MM.1S (cell line): ENCODE measurements at regions not wholly inside any gene's neighbourhood (a gene's known extent, or its start where the extent isn't known, plus 50 kb on each side); places are given as distances from the start of the nearest gene placed in this dataset.

Experiments used
- DNase-seq: peaks from one replicate; pipeline ENCODE4 v3.0.0-alpha.2; 2015
- H2AFZ ChIP-seq: fragments of 300-600 bp; sonication (generic); 2 replicates; pipeline ENCODE4 v1.6.0; 2016; ENCODE audit warnings: antibody characterized with exemption, low read length
- H3F3A ChIP-seq: fragments of 300-600 bp; sonication (generic); 2 replicates; pipeline ENCODE4 v1.6.1; 2016; ENCODE audit warnings: mild to moderate bottlenecking, antibody characterized with exemption, low read length, moderate library complexity, mixed read lengths; ENCODE audit not compliant: insufficient read depth
- H3K27ac ChIP-seq: fragments of 300-600 bp; sonication (generic); 2 replicates; pipeline ENCODE4 v1.5.1; 2016; ENCODE audit warnings: mild to moderate bottlenecking, low read length
- H3K27me3 ChIP-seq: fragments of 300-600 bp; sonication (generic); replicated peaks from 2 replicates; pipeline ENCODE4 v1.6.0; 2016; ENCODE audit warnings: low read length; ENCODE audit not compliant: insufficient read depth
- H3K36me3 ChIP-seq: fragments of 300-600 bp; sonication (generic); replicated peaks from 2 replicates; pipeline ENCODE4 v1.6.1; 2016; ENCODE audit warnings: mild to moderate bottlenecking, low read length, mixed read lengths; ENCODE audit not compliant: insufficient read depth
- H3K4me1 ChIP-seq: fragments of 300-600 bp; sonication (generic); 2 replicates; pipeline ENCODE4 v1.6.1; 2016; ENCODE audit warnings: low read length, mixed read lengths
- H3K4me2 ChIP-seq: fragments of 300-600 bp; sonication (generic); 2 replicates; pipeline ENCODE4 v1.6.0; 2016; ENCODE audit warnings: low read depth, low read length
- H3K4me3 ChIP-seq: fragments of 300-600 bp; sonication (generic); 2 replicates; pipeline ENCODE4 v1.5.1; 2016; ENCODE audit warnings: low read length, mixed read lengths
- H3K79me2 ChIP-seq: fragments of 300-600 bp; sonication (generic); 2 replicates; pipeline ENCODE4 v1.6.1; 2016; ENCODE audit warnings: mixed run types, low read length, mixed read lengths
- H3K9ac ChIP-seq: fragments of 300-600 bp; sonication (generic); 2 replicates; pipeline ENCODE4 v1.6.1; 2016; ENCODE audit warnings: low read length, mixed read lengths
- H3K9me2 ChIP-seq: fragments of 300-600 bp; sonication (generic); replicated peaks from 2 replicates; pipeline ENCODE4 v1.6.1; 2016; ENCODE audit warnings: mild to moderate bottlenecking, low read length, mixed read lengths; ENCODE audit not compliant: insufficient read depth
- H3K9me3 ChIP-seq: fragments of 300-600 bp; sonication (generic); replicated peaks from 2 replicates; pipeline ENCODE4 v1.6.1; 2016; ENCODE audit warnings: mild to moderate bottlenecking, low read length, mixed read lengths; ENCODE audit not compliant: insufficient read depth
- H4K20me1 ChIP-seq: fragments of 300-600 bp; sonication (generic); 2 replicates; pipeline ENCODE4 v1.6.1; 2016; ENCODE audit warnings: mild to moderate bottlenecking, low read length, moderate library complexity, mixed read lengths; ENCODE audit not compliant: insufficient read depth
- CTCF ChIP-seq: fragments of 300-600 bp; sonication (generic); IDR thresholded peaks from 2 replicates; pipeline ENCODE4 v1.5.1; 2016; ENCODE audit warnings: antibody characterized with exemption, low read length, mixed read lengths
- EZH2 ChIP-seq: fragments of 300-600 bp; sonication (generic); optimal IDR thresholded peaks from 2 replicates; pipeline ENCODE3; 2017; ENCODE audit warnings: low read depth, mild to moderate bottlenecking, antibody characterized with exemption, low read length, mixed read lengths
- EZH2phosphoT487 ChIP-seq: fragments of 300-600 bp; sonication (generic); IDR thresholded peaks from 2 replicates; pipeline ENCODE4 v1.6.1; 2018; ENCODE audit warnings: antibody characterized with exemption, low read length

- TF ChIP-seq EZH2phosphoT487 (no peak), CTCF (no peak), EZH2 (no peak)
- no peak overlapping the region for H3K27ac ChIP-seq
- H2AFZ ChIP-seq, result no peak overlapping the region
- H3K9ac ChIP-seq, result no peak overlapping the region
- H4K20me1 ChIP-seq, result no peaks in the 10 kb centered on the region
- no peaks in the 10 kb centered on the region for H3F3A ChIP-seq
- no peak overlapping the region for H3K4me2 ChIP-seq
- no peaks in the 10 kb centered on the region for H3K9me2 ChIP-seq
- H3K4me3 ChIP-seq, result no peak overlapping the region
- no peak for DNase-seq
- H3K79me2 ChIP-seq, result no peaks in the 10 kb centered on the region
- no peaks in the 10 kb centered on the region for H3K27me3 ChIP-seq
- H3K36me3 ChIP-seq, result no peaks in the 10 kb centered on the region
- no peaks in the 10 kb centered on the region for H3K9me3 ChIP-seq
- no peaks in the 10 kb centered on the region for H3K4me1 ChIP-seq
Observed at GRCh38 chr12:77768558-77768957, 62.1 kb upstream of the NAV3 start.

GRCh38 chr12:77767756-77768343 lies 62.8 kb upstream of the NAV3 start:
- Histone ChIP-seq H3K4me2 (no peak overlapping the region), H3K9me2 (no peaks in the 10 kb centered on the region), H3K4me1 (no peaks in the 10 kb centered on the region), H3K79me2 (no peaks in the 10 kb centered on the region), H4K20me1 (no peaks in the 10 kb centered on the region), H3K9me3 (no peaks in the 10 kb centered on the region), H3K27ac (no peak overlapping the region), H3F3A (no peaks in the 10 kb centered on the region), H3K27me3 (no peaks in the 10 kb centered on the region), H3K4me3 (no peak overlapping the region), H2AFZ (no peak overlapping the region), H3K36me3 (no peaks in the 10 kb centered on the region), H3K9ac (no peak overlapping the region)
- DNase-seq, result no peak
- no peak for TF ChIP-seq EZH2
- no peak for TF ChIP-seq EZH2phosphoT487
- TF ChIP-seq CTCF, result no peak

- Histone ChIP-seq H3K9ac (no peak overlapping the region), H3K4me3 (no peak overlapping the region)
Observed at GRCh38 chr12:77767335-77767734, 63.4 kb upstream of the NAV3 start.

More at GRCh38 chr12:77767335-77767734, 63.4 kb upstream of the NAV3 start:
- no peaks in the 10 kb centered on the region for H4K20me1 ChIP-seq
- H3F3A ChIP-seq, result no peaks in the 10 kb centered on the region
- no peaks in the 10 kb centered on the region for H3K9me2 ChIP-seq
- no peak for DNase-seq
- H3K27ac ChIP-seq, result no peak overlapping the region
- no peak overlapping the region for H2AFZ ChIP-seq
- H3K36me3 ChIP-seq, result no peaks in the 10 kb centered on the region
- no peak for TF ChIP-seq CTCF
- no peak overlapping the region for H3K4me2 ChIP-seq
- H3K27me3 ChIP-seq, result no peaks in the 10 kb centered on the region
- no peaks in the 10 kb centered on the region for H3K9me3 ChIP-seq
- no peaks in the 10 kb centered on the region for H3K4me1 ChIP-seq
- H3K79me2 ChIP-seq, result no peaks in the 10 kb centered on the region
